ENCODE measurements at regions not wholly inside any gene's neighbourhood (a gene's known extent, or its start where the extent isn't known, plus 50 kb on each side); places are given as distances from the start of the nearest gene placed in this dataset.

DNA sequence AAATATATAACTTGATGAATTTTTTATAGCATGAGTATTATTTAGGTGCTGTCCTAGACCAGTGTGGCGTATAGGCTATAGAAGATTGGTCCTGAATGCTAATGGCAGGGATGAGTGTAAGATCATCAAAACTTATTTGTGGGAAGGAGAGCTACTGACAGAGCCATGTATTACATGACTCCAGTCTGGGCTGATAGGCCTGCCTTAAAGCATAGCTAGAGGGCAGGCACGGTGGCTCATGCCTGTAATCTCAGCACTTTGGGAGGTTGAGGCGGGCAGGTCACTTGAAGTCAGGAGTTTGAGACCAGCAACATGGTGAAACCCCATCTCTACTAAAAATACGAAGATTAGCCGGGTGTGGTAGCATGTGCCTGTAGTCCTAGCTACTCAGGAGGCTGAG, 198.1 kb upstream of the KLF14 start:
- no peak for DNase-seq

DNA sequence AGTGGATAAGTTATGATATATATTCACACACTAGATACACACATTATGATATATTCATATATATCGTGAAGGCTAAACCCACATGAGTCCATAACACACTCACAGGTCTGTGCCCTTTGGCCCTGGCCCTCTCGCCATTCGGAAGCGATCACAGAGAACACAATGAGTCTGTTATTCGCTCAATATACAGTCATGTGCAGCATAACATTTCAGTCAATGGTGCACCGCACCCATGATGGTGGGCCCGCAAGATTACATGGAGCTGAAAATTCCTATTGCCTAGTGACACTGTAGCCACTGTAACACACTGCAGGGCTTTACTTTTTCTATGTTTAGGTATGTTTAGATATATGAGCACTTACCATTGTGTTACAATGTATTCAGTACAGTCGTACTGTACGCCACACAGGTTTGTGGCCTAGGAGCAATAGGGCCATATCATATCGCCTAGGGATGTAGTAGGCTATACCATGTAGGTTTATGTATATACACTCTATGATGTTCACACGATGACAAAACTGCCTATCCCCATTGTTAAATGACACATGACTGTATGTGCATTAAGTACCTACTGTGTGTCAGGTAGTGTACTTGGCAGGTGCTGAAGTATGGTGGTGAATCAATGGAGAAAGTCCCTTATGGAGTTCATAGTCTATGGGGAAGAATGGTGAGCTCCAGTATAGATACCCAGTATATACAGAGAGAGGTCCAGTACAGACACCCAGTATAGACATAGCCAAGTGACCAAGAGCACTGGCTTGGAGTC, 198.8 kb upstream of the KLF14 start:
- DNase-seq = no peak

DNA sequence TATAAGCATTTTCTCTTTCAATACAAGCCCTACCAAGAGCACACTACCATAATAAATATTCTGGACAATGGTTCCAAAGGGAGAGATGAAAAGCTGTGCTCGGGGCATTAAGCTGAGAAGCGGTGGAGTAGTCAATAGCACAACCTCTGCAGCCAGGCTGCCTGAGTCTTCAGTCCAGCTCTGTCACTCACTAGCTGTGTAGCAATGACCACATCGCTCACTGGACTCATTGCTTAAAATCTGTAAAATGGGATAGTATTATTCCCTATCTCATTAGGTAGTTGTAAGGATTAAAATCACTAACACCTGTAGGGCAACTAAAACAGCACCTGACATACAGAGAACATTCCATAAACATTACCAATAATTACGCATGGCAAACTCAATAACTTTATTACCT, 199.9 kb upstream of the KLF14 start:
- no peak for DNase-seq

DNA sequence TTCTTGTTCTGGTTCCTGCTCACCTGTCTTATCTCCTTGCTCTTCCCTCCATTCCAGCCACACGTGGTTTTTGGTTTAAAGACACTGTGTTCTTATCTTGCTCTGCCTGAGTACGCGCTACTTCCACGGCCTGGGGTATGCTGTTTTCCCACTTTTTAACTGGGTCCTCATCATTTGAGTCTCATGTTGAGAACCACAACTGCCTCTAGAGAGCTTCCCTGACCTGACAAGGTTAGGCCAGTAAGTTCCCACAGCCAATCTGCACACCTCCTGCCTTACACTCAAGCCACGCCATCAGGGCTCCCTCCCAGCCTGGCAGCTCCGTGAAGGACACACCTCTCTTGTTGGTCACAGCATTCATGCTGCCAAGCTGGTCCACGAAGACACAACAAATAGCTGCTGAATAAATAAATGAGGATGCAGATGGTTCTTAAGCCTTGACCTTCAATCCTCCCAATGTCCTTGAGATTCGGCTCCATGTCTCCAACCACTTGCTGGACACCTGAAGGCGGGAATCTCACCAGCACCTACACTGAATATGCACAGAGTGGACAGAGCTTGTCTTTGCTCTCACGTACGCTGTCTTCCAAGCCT, 201.7 kb upstream of the KLF14 start:
- DNase-seq = no peak

DNA sequence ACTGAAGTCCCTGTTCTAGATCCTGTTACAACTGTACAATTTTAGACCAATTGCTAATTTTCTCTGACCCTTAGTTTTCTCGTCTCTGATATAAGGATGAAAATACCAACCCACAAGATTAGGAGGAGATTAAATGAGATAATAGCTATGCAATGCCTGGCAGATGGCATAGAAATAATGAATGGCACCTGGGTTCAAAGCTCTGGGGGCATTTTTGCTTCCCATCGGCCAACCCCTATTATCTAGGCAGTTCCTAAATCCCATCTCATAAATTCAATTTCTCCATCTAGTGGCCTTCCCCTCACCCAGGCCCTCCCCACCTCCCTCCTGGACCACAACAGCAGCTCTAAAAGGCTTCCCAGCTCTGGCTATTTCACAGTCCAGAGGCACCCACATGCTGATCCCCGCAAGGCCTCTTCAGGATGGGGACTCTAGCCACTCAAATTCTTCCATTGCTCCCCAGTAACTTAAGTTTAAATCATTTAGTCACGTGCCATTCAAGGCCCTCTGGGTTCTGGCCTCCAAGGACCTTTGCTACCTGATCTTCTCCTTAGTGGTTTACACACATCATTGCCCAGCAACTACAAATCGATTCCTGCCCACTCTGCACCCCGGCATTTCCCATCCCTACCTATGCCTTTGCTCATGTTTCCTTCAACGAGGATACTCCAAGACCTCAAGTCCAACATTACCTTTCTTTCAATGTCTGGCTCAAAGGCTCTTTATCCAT, 202.4 kb upstream of the KLF14 start:
- no peak for DNase-seq

DNA sequence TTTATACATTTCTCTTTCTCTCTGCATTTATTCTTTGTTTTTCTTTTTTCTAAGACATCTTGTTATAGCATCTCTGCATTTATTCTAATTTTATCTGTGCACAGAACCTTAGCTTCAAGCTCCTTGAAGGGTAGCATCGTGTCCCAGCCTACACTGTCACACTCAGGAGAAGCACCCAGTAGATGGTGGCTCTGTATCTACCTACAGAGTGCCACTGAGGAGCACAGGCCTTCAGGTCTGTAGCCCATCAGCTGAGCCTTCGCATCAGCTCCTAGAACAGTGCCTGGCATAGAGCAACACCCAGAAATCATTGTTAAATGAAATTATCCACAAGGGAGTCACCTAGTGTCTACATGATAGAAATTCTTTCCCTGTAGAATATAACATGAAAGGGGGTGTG, 203.0 kb upstream of the KLF14 start:
- DNase-seq = no peak

DNA sequence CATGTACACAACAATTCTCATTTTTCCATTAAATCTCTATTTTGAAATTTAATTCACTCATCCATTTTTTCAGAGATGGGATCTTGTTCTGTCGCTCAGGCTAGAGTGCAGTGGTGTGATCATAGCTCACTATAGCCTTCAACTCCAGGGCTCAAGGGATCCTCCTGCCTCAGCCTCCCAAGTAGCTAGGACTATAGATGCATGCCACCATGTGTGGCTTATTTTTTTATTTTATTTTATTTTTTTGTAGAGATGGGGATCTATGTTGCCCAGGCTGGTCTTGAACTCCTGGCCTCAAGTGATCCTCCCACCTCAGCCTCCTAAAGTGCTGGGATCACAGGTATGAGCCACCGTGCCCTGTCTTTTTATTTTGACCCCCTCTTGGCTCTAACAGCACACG, 203.8 kb upstream of the KLF14 start:
- DNase-seq = no peak

DNA sequence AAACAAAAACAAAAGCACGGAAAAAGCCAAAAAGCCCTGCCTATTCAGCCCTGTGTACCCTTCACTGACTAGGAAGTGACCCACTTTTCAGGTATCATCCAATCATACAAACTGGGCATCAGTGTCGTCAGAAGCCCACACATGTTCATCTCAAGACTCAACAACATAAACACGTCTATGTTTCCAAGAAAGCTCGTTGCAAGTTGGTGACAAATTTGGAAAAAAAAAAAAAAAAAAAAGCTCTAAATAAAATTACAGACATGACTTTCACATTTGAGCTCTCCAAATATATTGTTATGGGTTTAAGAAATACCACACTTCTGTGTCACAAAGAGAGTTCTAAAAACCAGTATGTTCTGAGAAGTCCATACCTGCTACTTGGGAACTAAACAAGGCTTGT, 204.7 kb upstream of the KLF14 start:
- no peak for DNase-seq

DNA sequence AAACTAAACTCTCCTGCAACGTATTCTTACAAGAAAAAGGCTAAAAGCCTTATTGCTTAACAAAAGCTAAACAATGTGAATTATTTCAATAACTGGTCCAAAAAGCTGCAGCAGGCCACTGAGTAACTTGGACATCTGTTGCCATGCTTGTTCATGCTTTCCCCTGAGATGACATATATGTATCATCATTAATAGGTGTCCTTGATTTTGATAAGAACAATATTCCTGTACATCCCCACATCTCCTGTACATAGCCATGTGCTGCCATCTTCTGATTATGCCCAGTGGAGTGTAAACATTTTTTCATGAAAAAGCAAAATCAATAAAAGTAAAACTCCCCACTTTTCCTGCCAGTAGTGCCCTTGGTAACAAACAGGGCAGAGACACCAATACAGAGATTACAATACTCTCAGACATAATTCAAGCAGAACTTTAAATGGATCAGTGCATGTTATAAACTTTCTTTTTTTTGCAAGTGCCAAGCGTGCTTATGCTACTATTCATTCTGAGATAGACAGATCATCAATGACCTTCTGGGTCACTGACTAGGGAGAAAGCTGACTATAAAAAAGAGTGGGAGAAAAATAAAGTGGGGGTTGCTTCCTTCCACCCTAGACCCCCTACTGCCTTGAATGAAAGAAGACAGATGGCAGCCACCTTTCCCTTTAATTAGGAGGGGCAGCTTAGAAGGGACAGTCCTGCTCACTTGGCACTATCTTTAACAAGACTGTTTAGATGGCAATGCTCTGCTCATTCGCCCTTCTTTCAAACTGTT, 205.5 kb upstream of the KLF14 start:
- DNase-seq = no peak

DNA sequence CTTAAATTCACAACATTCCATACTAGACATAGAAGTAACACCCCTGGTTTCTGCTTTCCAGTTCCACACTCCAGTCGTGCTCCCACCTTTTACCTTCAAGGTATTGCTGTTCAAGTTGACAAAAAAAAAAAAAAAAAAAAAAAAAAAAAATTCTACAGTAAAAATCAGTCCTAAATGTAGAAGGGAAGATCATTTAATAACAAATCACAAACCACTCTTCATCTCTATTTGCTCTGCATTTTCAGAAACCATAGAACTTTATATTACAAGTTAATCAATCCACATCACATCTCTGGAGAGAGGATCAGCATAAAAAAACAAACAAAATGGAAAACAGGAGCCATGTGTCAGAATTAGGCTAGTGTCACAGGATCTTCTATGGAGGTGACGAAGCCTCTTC, 206.3 kb upstream of the KLF14 start:
- no peak for DNase-seq

DNA sequence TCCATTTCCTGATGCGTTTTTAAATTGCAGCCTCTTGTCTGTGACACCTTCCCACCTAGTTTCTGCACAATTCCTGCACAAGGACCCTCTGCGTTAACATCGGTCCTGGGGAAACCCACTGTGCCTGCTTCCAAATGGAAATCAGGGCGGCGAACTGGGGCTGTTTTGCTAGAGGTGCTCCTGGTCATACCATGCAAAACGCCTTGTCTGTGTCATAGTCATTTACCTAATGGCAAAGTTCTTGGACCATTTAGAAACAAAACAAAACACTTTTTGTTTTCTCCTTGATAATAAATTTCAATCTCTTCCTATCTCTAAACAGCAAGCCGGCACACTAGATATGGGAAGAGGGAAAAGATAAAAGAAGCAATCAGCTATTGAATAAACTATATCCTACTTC, 206.9 kb upstream of the KLF14 start:
- DNase-seq = no peak

DNA sequence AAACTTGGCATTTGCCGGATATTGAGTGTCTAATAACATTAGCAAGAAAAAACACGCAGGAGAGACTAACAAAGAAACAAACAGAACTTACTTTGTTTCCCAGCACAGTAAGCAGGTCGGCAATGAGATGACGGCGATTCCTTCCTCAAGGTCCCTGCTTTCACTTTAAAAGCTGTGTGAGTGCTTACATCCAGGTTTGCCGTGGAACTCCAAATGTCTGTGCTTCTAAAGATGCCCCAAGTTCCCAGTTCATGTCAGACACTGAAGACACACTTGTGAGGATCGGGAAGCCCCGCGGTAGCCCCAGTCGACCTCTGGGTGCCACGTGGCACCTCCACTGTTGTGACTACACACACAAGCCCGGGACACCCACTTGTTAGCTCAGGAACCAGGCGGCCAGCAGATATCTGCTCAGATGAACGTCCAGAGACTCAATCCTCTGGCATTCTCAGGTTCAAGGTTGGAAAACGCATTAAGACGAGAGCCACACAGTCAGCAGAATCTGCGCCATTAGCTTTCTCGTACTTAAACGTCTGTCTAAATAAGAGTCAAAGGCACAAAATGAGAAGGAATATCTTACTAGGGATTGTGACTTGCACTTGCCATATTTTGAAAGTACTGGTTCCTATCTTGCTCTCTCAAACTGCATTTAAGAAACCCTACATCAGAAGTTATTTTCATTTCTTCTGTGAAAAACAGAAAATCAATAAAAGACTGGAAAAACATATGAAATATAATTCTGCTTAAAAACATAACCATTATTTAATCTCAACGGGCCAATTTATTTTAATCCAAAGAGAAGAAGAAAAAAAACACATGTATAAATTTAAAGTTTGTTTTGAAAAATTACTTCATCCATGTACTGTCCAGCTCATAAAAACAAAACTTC, 207.6 kb upstream of the KLF14 start:
- DNase-seq = no peak

DNA sequence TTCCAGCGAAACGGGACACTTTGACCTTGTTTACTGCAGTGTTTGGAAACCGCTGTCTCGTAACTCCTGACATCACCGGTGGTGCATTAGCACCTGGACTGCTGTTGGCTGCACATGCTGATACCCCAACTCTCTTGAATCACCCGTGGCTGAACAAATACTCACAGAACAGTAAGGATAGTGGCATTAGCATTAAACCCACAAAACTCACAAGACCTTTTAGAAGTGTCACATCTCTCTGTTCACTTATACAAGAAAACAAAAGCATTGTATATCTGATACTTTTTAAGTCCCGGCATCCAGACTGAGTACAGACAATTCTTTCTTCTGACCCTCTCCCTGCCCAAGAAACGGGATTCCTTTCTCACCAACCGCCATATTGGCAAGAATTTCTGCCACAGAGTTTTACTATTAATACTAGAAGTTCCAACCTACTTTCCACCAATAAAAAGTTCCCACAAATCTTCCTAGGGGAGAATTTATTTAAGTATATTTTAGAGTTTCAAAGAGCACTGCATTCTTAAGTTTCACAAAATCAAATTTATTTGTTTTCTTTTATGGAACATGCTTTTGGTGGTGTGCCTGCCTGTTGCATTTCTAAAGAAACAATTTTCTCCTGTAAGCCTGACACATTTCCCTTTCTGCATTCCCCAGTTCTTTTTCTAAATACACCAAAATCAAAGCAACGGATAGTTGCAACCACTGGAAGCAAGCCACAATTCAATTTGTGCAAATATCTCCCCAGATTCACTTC, 208.4 kb upstream of the KLF14 start:
- DNase-seq = no peak

DNA sequence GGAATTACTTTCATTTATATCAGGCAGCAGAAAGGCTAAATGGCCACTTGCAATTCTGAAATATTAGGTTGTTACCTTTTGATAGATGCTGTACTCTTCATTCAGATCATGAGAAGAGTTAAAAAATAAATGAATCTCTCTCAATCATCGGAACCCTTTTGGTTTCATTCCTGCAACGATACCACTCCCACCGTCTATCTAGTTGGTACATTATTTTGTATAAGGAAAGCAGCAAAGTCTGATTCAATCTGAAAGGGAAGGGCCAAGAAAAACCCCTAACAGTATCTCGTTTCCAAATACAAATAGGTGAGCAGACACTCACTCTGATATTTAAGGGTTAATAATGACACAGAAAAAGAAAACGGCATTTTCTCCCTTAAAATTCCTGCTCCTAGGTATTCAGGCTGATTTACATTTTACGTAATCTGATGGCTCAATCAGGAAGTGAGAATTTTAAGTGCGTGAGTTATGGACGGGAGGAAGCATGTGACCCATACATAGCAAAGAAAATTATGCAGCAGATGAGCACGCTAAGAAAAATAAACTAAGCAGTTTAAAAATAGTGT, 209.4 kb upstream of the KLF14 start:
- no peak for DNase-seq

DNA sequence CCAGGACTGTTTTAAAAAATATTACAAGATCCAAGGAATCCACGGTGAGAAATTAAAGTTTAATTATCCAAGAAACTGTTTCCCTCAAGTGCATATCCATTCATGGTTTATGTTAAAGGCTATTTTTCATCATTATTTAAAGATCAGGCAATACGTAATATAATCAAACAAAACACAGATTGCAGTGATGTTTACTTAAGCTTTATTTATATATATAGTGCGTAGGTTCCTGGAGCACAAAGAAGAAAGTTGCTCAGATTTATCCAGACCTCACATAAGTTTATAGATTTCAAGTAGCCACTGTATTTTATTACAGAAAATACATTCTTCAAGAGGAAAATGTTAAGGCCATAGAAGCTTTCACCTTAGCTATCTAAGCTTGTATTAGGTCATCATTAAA, 210.0 kb upstream of the KLF14 start:
- no peak for DNase-seq

DNA sequence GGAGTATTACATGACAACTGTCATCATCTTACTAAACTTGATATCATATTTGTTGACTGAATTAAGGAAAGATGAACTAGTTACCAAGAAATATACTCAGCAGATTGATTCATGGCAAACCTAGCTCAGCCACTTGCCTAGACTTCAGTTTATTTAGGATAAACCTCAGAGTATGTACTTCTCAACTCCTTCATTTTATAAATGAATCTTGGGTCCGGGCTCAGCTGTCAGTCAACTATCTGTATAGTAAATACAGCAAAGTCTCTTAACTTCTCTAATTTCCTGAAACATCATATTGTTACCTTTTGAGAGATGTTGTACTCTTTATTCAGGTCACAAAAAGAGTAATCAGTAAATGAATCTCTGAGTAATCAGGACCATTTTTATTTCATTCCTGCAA, 211.0 kb upstream of the KLF14 start:
- DNase-seq = no peak

DNA sequence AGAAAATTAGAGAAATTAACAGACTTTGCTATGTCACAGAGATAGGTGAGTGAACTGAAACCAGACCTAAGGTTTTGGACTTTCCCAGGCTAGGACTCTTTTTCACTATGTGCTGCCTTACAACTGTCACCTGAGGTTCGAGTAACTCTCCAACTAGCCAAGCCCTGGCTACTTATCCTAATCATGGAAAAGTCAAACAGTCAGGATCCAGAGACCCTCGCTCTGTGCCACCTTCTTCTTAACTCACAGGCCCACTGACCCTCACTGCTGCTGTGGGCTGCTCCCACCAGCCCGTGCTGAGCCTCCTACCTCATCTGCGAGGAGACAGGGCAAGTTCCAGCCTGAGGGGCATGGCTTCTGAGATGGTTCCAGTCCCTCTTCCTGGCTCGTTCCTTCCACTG, 211.4 kb upstream of the KLF14 start:
- no peak for DNase-seq

DNA sequence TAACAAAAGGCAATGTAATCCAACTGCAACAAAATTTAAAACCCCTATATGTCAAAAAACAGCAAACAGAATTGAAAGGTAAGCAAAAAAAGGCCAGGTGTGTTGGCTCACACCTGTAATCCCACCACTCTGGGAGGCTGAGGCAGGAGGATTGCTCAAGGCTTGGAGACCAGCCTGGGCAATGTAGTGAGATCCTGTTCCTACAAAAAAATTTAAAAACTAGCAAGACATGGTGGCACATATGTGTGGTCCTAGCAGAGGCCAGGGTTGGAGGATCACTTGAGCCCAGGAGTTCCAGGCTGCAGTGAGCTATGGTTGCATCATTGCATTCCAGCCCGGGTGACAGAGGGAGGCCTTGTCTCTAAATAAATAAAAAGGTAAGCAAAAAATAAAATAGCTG, 212.1 kb upstream of the KLF14 start:
- DNase-seq = no peak

DNA sequence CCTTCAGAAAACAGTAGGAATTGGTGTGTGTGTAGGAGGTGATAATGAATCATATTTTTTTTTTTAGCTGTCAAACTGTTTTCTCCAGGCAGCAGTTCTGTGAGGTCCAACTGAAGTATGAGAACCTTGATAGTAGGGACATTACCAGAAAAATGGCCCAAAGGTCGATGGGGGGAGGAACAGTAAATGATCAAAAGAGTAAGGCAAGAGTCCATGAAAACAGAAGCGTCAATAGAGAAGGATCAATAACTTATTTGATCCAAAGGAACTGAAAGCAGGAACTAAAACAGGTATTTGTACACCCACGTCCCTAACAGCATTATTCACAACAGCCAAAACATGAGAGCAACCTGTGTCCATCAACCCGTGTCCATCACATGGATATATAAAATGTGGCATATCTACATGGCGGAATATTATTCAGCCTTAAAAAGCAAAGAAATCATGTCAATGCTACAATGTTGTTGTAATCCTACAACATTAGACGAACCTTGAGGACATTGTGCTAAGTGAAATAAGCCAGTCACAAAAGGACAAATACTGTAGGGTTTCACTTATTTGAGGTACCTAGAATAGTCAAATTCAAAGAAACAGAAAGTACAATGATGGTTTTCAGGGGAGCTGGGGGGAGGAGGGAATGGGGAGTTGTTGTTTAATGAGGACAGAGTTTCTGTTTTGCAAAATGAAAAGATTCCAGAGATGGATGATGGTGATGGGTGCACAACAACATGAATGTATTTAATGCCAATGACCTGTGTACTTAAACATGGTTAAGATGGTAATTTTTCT, 214.0 kb upstream of the KLF14 start:
- no peak for DNase-seq

DNA sequence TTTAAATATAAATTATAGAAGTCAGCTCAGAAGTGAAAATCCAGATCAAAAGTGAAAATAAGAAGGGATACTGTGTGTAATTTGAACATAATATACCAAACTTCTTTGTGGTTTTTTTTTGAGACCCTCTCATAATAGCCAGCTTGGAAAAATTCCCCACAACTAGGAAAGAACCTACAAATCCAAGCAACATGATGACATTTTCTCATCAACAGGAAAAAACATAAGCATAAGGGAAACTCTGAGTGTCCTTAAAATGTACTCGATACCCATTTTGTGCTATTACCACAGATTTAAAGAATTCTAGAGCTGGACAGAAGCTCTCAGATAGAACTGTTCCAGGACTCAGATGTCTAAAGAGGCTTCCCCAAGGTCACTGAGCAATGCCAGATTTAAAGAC, 214.8 kb upstream of the KLF14 start:
- DNase-seq = no peak

DNA sequence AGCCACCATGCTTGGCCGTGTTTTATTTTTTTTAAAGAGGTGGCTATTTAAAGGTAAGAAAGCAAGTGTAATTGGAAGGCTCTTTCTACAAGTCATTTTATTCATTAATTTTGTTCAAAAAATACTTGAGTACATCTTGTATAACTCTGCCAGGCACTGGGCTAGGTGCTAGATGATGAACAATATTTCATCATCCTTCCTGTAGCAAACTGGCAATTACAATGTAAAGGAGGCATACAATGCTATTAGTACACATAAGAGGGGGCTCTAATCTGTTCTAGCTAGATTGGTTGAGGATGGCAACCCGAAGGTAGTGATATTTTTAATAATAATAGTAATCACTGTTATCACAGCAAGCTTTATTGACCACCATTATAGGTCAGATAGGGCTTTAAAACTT, 215.5 kb upstream of the KLF14 start:
- DNase-seq = no peak
